Glutamatergic neuron (in vitro differentiated cells): ENCODE measurements at regions not wholly inside any gene's neighbourhood (a gene's known extent, or its start where the extent isn't known, plus 50 kb on each side); places are given as distances from the start of the nearest gene placed in this dataset.

Experiments used
- DNase-seq: peaks from one replicate; pipeline ENCODE4 v3.0.0; 2022
- H3K27ac Mint-ChIP-seq: one replicate; pipeline ENCODE4 v1.8.0; 2020; ENCODE audit warnings: mild to moderate bottlenecking, mixed read lengths, inconsistent platforms; ENCODE audit not compliant: unreplicated experiment
- H3K27me3 Mint-ChIP-seq: one replicate; pipeline ENCODE4 v1.8.0; 2020; ENCODE audit warnings: mild to moderate bottlenecking, moderate library complexity, mixed read lengths, inconsistent platforms; ENCODE audit not compliant: unreplicated experiment
- H3K36me3 Mint-ChIP-seq: one replicate; pipeline ENCODE4 v1.8.0; 2020; ENCODE audit warnings: mild to moderate bottlenecking, mixed read lengths, inconsistent platforms; ENCODE audit not compliant: unreplicated experiment
- H3K4me1 Mint-ChIP-seq: one replicate; pipeline ENCODE4 v1.8.0; 2020; ENCODE audit warnings: mild to moderate bottlenecking, low read depth, mixed read lengths, inconsistent platforms; ENCODE audit not compliant: unreplicated experiment
- H3K4me3 Mint-ChIP-seq: one replicate; pipeline ENCODE4 v1.8.0; 2020; ENCODE audit warnings: mild to moderate bottlenecking, mixed read lengths, inconsistent platforms; ENCODE audit not compliant: unreplicated experiment
- H3K9me3 Mint-ChIP-seq: one replicate; pipeline ENCODE4 v1.8.0; 2020; ENCODE audit warnings: mild to moderate bottlenecking, moderate library complexity, mixed read lengths, inconsistent platforms; ENCODE audit not compliant: unreplicated experiment
- CTCF ChIP-seq: fragments of 200-600 bp; sonication (generic); IDR thresholded peaks from one replicate; pipeline ENCODE4 v1.5.0; 2021; ENCODE audit not compliant: partially characterized antibody, unreplicated experiment

- Mint-ChIP-seq H3K9me3 (no peaks in the 10 kb centered on the region), H3K27me3 (no peaks in the 10 kb centered on the region), H3K27ac (no peak overlapping the region), H3K4me3 (no peak overlapping the region), H3K36me3 (no peaks in the 10 kb centered on the region), H3K4me1 (no peaks in the 10 kb centered on the region)
- DNase-seq: no peak
- no peak for TF ChIP-seq CTCF
Observed at GRCh38 chr7:114789161-114789560, 132.7 kb upstream of the MDFIC start.

GRCh38 chr7:114789871-114790311 is 132.0 kb upstream of the MDFIC start:
- no peaks in the 10 kb centered on the region for H3K4me1 Mint-ChIP-seq
- no peak overlapping the region for H3K27ac Mint-ChIP-seq
- no peak for TF ChIP-seq CTCF

GRCh38 chr7:114790521-114790920 is 131.4 kb upstream of the MDFIC start:
- Mint-ChIP-seq H3K9me3 (no peaks in the 10 kb centered on the region), H3K27ac (no peak overlapping the region), H3K4me1 (no peaks in the 10 kb centered on the region), H3K27me3 (no peaks in the 10 kb centered on the region), H3K36me3 (no peaks in the 10 kb centered on the region), H3K4me3 (no peak overlapping the region)
- no peak for DNase-seq
- no peak for TF ChIP-seq CTCF

More at GRCh38 chr7:114789871-114790311, 132.0 kb upstream of the MDFIC start:
- Mint-ChIP-seq H3K36me3 (no peaks in the 10 kb centered on the region), H3K27me3 (no peaks in the 10 kb centered on the region), H3K4me3 (no peak overlapping the region), H3K9me3 (no peaks in the 10 kb centered on the region)
- no peak for DNase-seq

- H3K4me3 Mint-ChIP-seq: no peak overlapping the region
- no peak overlapping the region for H3K27ac Mint-ChIP-seq
- no peak for DNase-seq
- H3K9me3 Mint-ChIP-seq: no peaks in the 10 kb centered on the region
- no peak for TF ChIP-seq CTCF
- H3K4me1 Mint-ChIP-seq: no peaks in the 10 kb centered on the region
- no peaks in the 10 kb centered on the region for H3K36me3 Mint-ChIP-seq
- H3K27me3 Mint-ChIP-seq: no peaks in the 10 kb centered on the region
Observed at GRCh38 chr7:114791771-114792170, 130.1 kb upstream of the MDFIC start.

GRCh38 chr7:114793155-114793845 is 128.6 kb upstream of the MDFIC start:
- DNase-seq: no peak
- TF ChIP-seq CTCF: no peak
- Mint-ChIP-seq H3K36me3 (no peaks in the 10 kb centered on the region), H3K4me1 (no peaks in the 10 kb centered on the region), H3K27me3 (no peaks in the 10 kb centered on the region), H3K9me3 (no peaks in the 10 kb centered on the region), H3K4me3 (no peak overlapping the region), H3K27ac (no peak overlapping the region)
